Brain microvascular endothelial cell (primary cell): ENCODE measurements at regions not wholly inside any gene's neighbourhood (a gene's known extent, or its start where the extent isn't known, plus 50 kb on each side); places are given as distances from the start of the nearest gene placed in this dataset.

Experiments
- DNase-seq: peaks from one replicate; pipeline ENCODE4 v3.0.0-alpha.2; 2020
- H3K27ac ChIP-seq: fragments of 250-450 bp; sonication (Bioruptor Pico); 2 replicates; pipeline ENCODE4 v1.5.1; 2020; ENCODE audit warnings: mild to moderate bottlenecking, moderate library complexity
- H3K27me3 ChIP-seq: fragments of 250-450 bp; sonication (Bioruptor Pico); replicated peaks from 2 replicates; pipeline ENCODE4 v1.5.1; 2020; ENCODE audit warnings: mild to moderate bottlenecking
- H3K36me3 ChIP-seq: fragments of 250-450 bp; sonication (Bioruptor Pico); replicated peaks from 2 replicates; pipeline ENCODE4 v1.5.1; 2020; ENCODE audit warnings: mild to moderate bottlenecking
- H3K4me3 ChIP-seq: 2 replicates; pipeline ENCODE4 v1.5.1; 2011; ENCODE audit warnings: low read depth, mild to moderate bottlenecking, control low read depth, low read length, moderate library complexity
- in situ Hi-C: cut with HindIII; loops from 2 replicates; pipeline ENCODE4 v1.10.0; 2017; ENCODE audit warnings: low sequenced_read_pairs, low pct_ligation_motif_present
- TF ChIP-seq, protein P1 (sequence below): IDR thresholded peaks from 2 replicates; pipeline ENCODE4 v1.5.1; 2011; ENCODE audit warnings: low read depth, mild to moderate bottlenecking, moderate library complexity, low read length, control low read depth, inconsistent platforms; ENCODE audit errors: missing control alignments

DNA sequence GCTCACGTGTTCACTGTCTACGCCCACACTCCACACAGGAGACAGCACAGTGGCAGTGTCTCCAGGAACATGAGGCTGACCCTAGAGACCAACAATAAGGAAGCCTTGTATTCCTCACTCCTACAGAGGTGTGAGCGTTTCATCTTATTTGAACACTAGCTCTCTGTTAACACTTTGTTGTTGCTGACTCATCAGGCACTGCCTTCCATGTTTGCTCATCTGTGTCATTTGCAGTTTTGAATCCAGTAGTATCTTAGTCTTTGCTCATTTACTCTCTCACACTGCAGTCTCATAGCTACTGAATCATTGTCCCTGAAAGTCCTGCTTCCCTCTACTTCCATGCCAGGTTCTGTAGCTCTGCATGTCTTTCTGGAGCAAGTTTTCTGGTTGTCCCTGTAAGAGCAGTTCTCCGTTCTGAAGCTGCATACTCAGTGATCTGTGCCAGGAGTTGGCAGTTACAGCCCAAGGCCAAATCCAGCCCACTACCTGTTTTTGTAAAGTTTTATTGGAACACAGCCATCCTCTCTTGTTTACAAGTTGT, 80.3 kb upstream of the DCLK2 start:
- H3K27me3 ChIP-seq, result no peaks in the 10 kb centered on the region
- no peak overlapping the region for H3K4me3 ChIP-seq
- in situ Hi-C loops, result no loop called here
- no peak for DNase-seq
- H3K27ac ChIP-seq, result no peak overlapping the region
- TF ChIP-seq, protein P1, sequence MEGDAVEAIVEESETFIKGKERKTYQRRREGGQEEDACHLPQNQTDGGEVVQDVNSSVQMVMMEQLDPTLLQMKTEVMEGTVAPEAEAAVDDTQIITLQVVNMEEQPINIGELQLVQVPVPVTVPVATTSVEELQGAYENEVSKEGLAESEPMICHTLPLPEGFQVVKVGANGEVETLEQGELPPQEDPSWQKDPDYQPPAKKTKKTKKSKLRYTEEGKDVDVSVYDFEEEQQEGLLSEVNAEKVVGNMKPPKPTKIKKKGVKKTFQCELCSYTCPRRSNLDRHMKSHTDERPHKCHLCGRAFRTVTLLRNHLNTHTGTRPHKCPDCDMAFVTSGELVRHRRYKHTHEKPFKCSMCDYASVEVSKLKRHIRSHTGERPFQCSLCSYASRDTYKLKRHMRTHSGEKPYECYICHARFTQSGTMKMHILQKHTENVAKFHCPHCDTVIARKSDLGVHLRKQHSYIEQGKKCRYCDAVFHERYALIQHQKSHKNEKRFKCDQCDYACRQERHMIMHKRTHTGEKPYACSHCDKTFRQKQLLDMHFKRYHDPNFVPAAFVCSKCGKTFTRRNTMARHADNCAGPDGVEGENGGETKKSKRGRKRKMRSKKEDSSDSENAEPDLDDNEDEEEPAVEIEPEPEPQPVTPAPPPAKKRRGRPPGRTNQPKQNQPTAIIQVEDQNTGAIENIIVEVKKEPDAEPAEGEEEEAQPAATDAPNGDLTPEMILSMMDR, result no peak
- no peaks in the 10 kb centered on the region for H3K36me3 ChIP-seq

DNA sequence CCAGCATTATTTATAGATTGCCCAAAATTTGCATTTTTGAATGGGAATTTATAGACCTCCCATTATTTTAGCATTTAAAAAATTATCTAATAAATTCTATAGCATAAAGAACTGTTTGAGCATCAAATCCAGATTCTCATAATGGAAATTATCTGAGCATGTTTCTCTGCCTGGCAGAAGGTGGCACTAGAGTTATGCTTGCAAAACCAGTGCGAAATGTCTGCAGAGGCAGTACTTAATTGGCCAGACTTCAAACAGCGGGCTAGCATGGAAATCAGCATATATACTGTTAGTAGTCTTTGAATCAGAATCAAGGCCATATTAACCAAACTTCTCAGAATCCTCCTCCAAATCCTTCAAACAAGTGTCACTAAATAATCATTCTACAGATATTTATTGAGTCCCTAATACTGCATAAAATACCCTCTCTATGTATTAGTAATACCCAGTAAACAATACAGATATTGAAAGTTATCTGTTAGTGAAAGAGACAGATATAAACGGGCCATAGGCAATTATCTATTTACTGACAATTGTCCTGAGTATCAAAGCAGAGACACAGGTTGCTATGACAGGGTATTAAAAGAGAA, 78.7 kb upstream of the DCLK2 start:
- peak; percentile 68 for DNase-seq
- Histone ChIP-seq H3K36me3 (no peaks in the 10 kb centered on the region), H3K4me3 (no peak overlapping the region), H3K27ac (no peak overlapping the region), H3K27me3 (no peaks in the 10 kb centered on the region)
- TF ChIP-seq, protein P1, result peak; percentile 89
- in situ Hi-C loops, result loop anchor here (25.0 kb wide), 1 partner anchor 213 kb away; no protein-coding TSS in a partner anchor

DNA sequence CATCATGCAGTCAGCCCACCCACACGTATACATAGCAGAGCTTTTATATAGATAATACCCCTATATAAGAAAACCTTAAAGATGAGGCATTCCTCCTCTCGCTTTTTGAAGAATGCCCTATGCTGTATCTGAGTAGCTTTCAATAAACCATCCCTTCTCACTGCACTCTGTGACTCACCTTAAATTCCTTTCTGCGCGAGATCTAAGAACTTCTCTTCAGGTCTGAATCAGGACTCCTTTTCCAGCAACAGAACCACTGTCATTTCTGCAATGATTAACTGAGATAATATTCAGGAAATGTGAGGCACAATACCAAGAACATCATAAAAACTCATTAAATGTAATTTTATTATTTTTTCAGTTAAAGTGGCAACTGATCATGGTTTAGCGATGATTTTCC, 76.4 kb upstream of the DCLK2 start:
- Histone ChIP-seq H3K4me3 (no peak overlapping the region), H3K27ac (peak overlapping the region; percentile 23), H3K27me3 (no peaks in the 10 kb centered on the region), H3K36me3 (no peaks in the 10 kb centered on the region)
- DNase-seq, result peak; percentile 42
- TF ChIP-seq, protein P1, result no peak
- in situ Hi-C loops, result loop anchor here (25.0 kb wide), 1 partner anchor 210 kb away; no protein-coding TSS in a partner anchor

DNA sequence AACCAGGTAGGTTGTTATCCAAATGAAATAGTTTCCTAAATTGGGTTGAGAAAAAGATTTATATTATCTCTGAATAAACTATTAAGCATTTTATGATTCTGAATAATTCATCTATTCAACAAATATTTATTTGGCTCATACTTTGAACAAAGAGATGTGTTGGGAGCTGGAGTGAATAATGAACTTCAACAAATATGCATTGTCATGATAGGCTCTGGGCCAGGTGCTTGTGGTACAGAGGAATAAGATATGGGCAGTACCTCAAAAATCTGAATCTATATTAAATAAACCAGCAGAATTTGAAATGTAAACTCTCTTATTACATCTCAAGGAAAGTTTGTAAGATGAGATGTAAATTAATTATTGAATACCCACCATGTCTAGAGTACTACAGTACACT, 75.7 kb upstream of the DCLK2 start:
- Histone ChIP-seq H3K4me3 (no peak overlapping the region), H3K27me3 (no peaks in the 10 kb centered on the region), H3K36me3 (no peaks in the 10 kb centered on the region), H3K27ac (peak overlapping the region; percentile 23)
- DNase-seq, result peak; percentile 42
- in situ Hi-C loops, result loop anchor here (25.0 kb wide), 1 partner anchor 210 kb away; no protein-coding TSS in a partner anchor
- TF ChIP-seq, protein P1, result no peak

DNA sequence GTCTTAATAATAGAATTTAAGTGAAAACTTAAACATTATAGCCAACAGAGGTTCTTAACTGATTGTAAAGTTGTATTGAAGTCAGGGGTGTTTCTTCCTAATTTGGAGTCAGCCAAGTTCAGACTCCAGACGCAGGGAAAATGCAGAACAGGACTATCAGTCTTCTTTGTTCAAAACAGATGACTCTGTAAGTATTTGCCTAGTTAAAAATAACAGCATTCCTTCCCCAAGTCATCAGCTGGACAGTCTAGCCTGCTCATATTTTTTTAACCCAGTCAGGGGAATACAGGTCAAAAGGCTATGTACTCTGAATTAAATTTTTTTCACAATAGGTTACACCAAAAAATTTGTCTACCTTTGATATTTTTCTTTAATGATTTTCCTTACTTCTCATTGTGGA, 73.8 kb upstream of the DCLK2 start:
- peak overlapping the region; percentile 71 for H3K27ac ChIP-seq
- no peaks in the 10 kb centered on the region for H3K27me3 ChIP-seq
- DNase-seq, result peak; percentile 62
- in situ Hi-C loops, result loop anchor here (25.0 kb wide), 1 partner anchor 208 kb away; no protein-coding TSS in a partner anchor
- no peak overlapping the region for H3K4me3 ChIP-seq
- TF ChIP-seq, protein P1, result no peak
- H3K36me3 ChIP-seq, result no peaks in the 10 kb centered on the region
